ENCODE measurements at regions not wholly inside any gene's neighbourhood (a gene's known extent, or its start where the extent isn't known, plus 50 kb on each side); places are given as distances from the start of the nearest gene placed in this dataset.
"Not testable (repeated sequence)": the region's sequence is repeated elsewhere in the genome, so short reads cannot be mapped to it uniquely, and the experiment has no call there.

- intact Hi-C loops (cut with DNase I) = no loop called here
Observed at GRCh38 chr13:66159511-66159910, 1070.6 kb downstream of the PCDH9 start.

GRCh38 chr13:66154976-66155375, 1075.2 kb downstream of the PCDH9 start:
- DNase-seq (ENCODE audit: low spot score) = no peak
- intact Hi-C loops (cut with DNase I) = no loop called here

More at GRCh38 chr13:66159511-66159910, 1070.6 kb downstream of the PCDH9 start:
- DNase-seq (ENCODE audit: low spot score) = no peak

GRCh38 chr13:66154354-66154753, 1075.8 kb downstream of the PCDH9 start:
- no peak for DNase-seq (ENCODE audit: low spot score)
- intact Hi-C loops (cut with DNase I) = no loop called here

GRCh38 chr13:66152596-66152995, 1077.5 kb downstream of the PCDH9 start:
- no peak for DNase-seq (ENCODE audit: low spot score)
- intact Hi-C loops (cut with DNase I) = no loop called here

GRCh38 chr13:66144357-66144756, 1085.8 kb downstream of the PCDH9 start:
- intact Hi-C loops (cut with DNase I); DNase-seq (ENCODE audit: low spot score): not testable (repeated sequence)

GRCh38 chr13:66139701-66140100, 1090.4 kb downstream of the PCDH9 start:
- DNase-seq (ENCODE audit: low spot score) = no peak
- intact Hi-C loops (cut with DNase I) = no loop called here

- intact Hi-C loops (cut with DNase I) = no loop called here
- DNase-seq (ENCODE audit: low spot score) = no peak
Observed at GRCh38 chr13:66139250-66139649, 1090.9 kb downstream of the PCDH9 start.

GRCh38 chr13:66138172-66138811, 1091.8 kb downstream of the PCDH9 start:
- intact Hi-C loops (cut with DNase I) = no loop called here
- DNase-seq (ENCODE audit: low spot score) = no peak

GRCh38 chr13:66137384-66137783, 1092.8 kb downstream of the PCDH9 start:
- intact Hi-C loops (cut with DNase I) = no loop called here
- no peak for DNase-seq (ENCODE audit: low spot score)

GRCh38 chr13:66128692-66129269, 1101.4 kb downstream of the PCDH9 start:
- DNase-seq (ENCODE audit: low spot score) = no peak
- intact Hi-C loops (cut with DNase I) = no loop called here

- intact Hi-C loops (cut with DNase I) = no loop called here
- no peak for DNase-seq (ENCODE audit: low spot score)
Observed at GRCh38 chr13:66128201-66128600, 1101.9 kb downstream of the PCDH9 start.

GRCh38 chr13:66117563-66117962, 1112.6 kb downstream of the PCDH9 start:
- no peak for DNase-seq (ENCODE audit: low spot score)
- intact Hi-C loops (cut with DNase I) = no loop called here

GRCh38 chr13:66113882-66114526, 1116.1 kb downstream of the PCDH9 start:
- intact Hi-C loops (cut with DNase I) = no loop called here
- no peak for DNase-seq (ENCODE audit: low spot score)

- intact Hi-C loops (cut with DNase I) = no loop called here
- no peak for DNase-seq (ENCODE audit: low spot score)
Observed at GRCh38 chr13:66111628-66112027, 1118.5 kb downstream of the PCDH9 start.

- DNase-seq (ENCODE audit: low spot score) = no peak
- intact Hi-C loops (cut with DNase I) = no loop called here
Observed at GRCh38 chr13:66106246-66106645, 1123.9 kb downstream of the PCDH9 start.

- DNase-seq (ENCODE audit: low spot score) = no peak
- intact Hi-C loops (cut with DNase I) = no loop called here
Observed at GRCh38 chr13:66102864-66103263, 1127.3 kb downstream of the PCDH9 start.

GRCh38 chr13:66099825-66100224, 1130.3 kb downstream of the PCDH9 start:
- DNase-seq (ENCODE audit: low spot score) = no peak
- intact Hi-C loops (cut with DNase I) = no loop called here

- intact Hi-C loops (cut with DNase I) = no loop called here
- DNase-seq (ENCODE audit: low spot score) = no peak
Observed at GRCh38 chr13:66098931-66099628, 1131.1 kb downstream of the PCDH9 start.

GRCh38 chr13:66089711-66090110, 1140.4 kb downstream of the PCDH9 start:
- intact Hi-C loops (cut with DNase I) = no loop called here
- DNase-seq (ENCODE audit: low spot score) = no peak

GRCh38 chr13:66087269-66087710, 1142.8 kb downstream of the PCDH9 start:
- DNase-seq (ENCODE audit: low spot score) = no peak
- intact Hi-C loops (cut with DNase I) = no loop called here

Measured in cardiac septum (tissue), 1 donor.